ENCODE measurements at regions not wholly inside any gene's neighbourhood (a gene's known extent, or its start where the extent isn't known, plus 50 kb on each side); places are given as distances from the start of the nearest gene placed in this dataset.

DNA sequence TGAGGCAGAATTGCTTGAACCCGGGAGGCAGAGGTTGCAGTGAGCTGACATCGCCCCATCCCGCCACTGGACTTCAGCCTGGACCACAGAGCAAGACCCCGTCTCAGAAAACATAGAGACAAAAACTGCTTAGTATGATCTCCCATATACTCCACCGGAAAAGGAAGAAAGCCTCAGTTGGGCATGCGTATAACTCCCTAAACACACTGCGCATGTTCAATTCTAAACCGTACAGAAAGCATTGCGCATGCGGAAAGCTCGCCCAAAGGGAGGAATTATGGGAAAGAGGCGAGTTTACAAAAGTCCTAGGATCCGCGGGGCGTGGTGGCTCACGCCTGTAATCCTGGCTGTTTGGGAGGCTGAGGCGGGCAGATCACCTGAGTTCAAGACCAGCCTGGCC lies 312.7 kb upstream of the ERCC4 start:
- TF ChIP-seq, protein P1, sequence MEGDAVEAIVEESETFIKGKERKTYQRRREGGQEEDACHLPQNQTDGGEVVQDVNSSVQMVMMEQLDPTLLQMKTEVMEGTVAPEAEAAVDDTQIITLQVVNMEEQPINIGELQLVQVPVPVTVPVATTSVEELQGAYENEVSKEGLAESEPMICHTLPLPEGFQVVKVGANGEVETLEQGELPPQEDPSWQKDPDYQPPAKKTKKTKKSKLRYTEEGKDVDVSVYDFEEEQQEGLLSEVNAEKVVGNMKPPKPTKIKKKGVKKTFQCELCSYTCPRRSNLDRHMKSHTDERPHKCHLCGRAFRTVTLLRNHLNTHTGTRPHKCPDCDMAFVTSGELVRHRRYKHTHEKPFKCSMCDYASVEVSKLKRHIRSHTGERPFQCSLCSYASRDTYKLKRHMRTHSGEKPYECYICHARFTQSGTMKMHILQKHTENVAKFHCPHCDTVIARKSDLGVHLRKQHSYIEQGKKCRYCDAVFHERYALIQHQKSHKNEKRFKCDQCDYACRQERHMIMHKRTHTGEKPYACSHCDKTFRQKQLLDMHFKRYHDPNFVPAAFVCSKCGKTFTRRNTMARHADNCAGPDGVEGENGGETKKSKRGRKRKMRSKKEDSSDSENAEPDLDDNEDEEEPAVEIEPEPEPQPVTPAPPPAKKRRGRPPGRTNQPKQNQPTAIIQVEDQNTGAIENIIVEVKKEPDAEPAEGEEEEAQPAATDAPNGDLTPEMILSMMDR (conservative IDR thresholded peaks at IDR 0.05 in 1 of 2, IDR thresholded peaks at IDR 0.05 in 1 of 2; ENCODE audit: extremely low read depth in 1 of 2, insufficient read depth in 1 of 2, low read depth in 1 of 2, low read length in 2 of 2), result no peak
- TF ChIP-seq EZH2 (IDR thresholded peaks at IDR 0.05; ENCODE audit: borderline replicate concordance, low read length), result no peak
